Inflammatory macrophage treated with lipopolysaccharide for 4 hours (primary cell): ENCODE measurements at regions not wholly inside any gene's neighbourhood (a gene's known extent, or its start where the extent isn't known, plus 50 kb on each side); places are given as distances from the start of the nearest gene placed in this dataset.

Experiments used
- DNase-seq: peaks from one replicate; pipeline ENCODE4 v3.0.0-alpha.2; 2020

GRCh38 chr15:70214276-70214675, 116.6 kb upstream of the TLE3 start:
- no peak for DNase-seq

- no peak for DNase-seq
These were observed 116.1 kb upstream of the TLE3 start for GRCh38 chr15:70213794-70214193.

- DNase-seq: no peak
These were observed 115.2 kb upstream of the TLE3 start for GRCh38 chr15:70212963-70213315.

- DNase-seq: no peak
These were observed 114.7 kb upstream of the TLE3 start for GRCh38 chr15:70212286-70212962.

GRCh38 chr15:70210528-70210927, 112.8 kb upstream of the TLE3 start:
- no peak for DNase-seq

GRCh38 chr15:70210076-70210475, 112.4 kb upstream of the TLE3 start:
- no peak for DNase-seq

GRCh38 chr15:70209499-70209898, 111.8 kb upstream of the TLE3 start:
- no peak for DNase-seq

- DNase-seq: no peak
These were observed 110.6 kb upstream of the TLE3 start for GRCh38 chr15:70208332-70208731.

GRCh38 chr15:70206668-70207067, 109.0 kb upstream of the TLE3 start:
- DNase-seq: no peak

GRCh38 chr15:70204652-70205051, 106.9 kb upstream of the TLE3 start:
- DNase-seq: no peak

- no peak for DNase-seq
These were observed 106.4 kb upstream of the TLE3 start for GRCh38 chr15:70203981-70204560.

- no peak for DNase-seq
These were observed 105.0 kb upstream of the TLE3 start for GRCh38 chr15:70202756-70203155.

GRCh38 chr15:70201425-70201775, 103.7 kb upstream of the TLE3 start:
- DNase-seq: no peak

GRCh38 chr15:70200511-70201424, 103.1 kb upstream of the TLE3 start:
- peak; percentile 19 for DNase-seq

- peak; percentile 10 for DNase-seq
These were observed 102.1 kb upstream of the TLE3 start for GRCh38 chr15:70199540-70200410.

GRCh38 chr15:70199124-70199482, 101.4 kb upstream of the TLE3 start:
- DNase-seq: no peak

GRCh38 chr15:70198441-70199123, 100.9 kb upstream of the TLE3 start:
- no peak for DNase-seq

GRCh38 chr15:70197945-70198361, 100.2 kb upstream of the TLE3 start:
- DNase-seq: no peak

GRCh38 chr15:70197318-70197944, 99.7 kb upstream of the TLE3 start:
- DNase-seq: no peak

GRCh38 chr15:70196372-70197316, 98.9 kb upstream of the TLE3 start:
- DNase-seq: no peak
